ENCODE measurements at regions not wholly inside any gene's neighbourhood (a gene's known extent, or its start where the extent isn't known, plus 50 kb on each side); places are given as distances from the start of the nearest gene placed in this dataset.

- peak; percentile 70 for DNase-seq (ENCODE audit: low read depth)
- TF ChIP-seq, protein P1, sequence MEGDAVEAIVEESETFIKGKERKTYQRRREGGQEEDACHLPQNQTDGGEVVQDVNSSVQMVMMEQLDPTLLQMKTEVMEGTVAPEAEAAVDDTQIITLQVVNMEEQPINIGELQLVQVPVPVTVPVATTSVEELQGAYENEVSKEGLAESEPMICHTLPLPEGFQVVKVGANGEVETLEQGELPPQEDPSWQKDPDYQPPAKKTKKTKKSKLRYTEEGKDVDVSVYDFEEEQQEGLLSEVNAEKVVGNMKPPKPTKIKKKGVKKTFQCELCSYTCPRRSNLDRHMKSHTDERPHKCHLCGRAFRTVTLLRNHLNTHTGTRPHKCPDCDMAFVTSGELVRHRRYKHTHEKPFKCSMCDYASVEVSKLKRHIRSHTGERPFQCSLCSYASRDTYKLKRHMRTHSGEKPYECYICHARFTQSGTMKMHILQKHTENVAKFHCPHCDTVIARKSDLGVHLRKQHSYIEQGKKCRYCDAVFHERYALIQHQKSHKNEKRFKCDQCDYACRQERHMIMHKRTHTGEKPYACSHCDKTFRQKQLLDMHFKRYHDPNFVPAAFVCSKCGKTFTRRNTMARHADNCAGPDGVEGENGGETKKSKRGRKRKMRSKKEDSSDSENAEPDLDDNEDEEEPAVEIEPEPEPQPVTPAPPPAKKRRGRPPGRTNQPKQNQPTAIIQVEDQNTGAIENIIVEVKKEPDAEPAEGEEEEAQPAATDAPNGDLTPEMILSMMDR (conservative IDR thresholded peaks at IDR 0.05; ENCODE audit: control insufficient read depth, insufficient read depth, low read depth, low read length) = no peak
- no peak overlapping the region for H3K4me3 ChIP-seq (ENCODE audit: control insufficient read depth, low read depth, low read length)
Observed at GRCh38 chr2:240247241-240247867, 106.9 kb upstream of the OTOS start.

GRCh38 chr2:240247868-240248720 is 107.6 kb upstream of the OTOS start:
- TF ChIP-seq, protein P1 (conservative IDR thresholded peaks at IDR 0.05; ENCODE audit: control insufficient read depth, insufficient read depth, low read depth, low read length) = no peak
- DNase-seq (ENCODE audit: low read depth) = no peak
- no peak overlapping the region for H3K4me3 ChIP-seq (ENCODE audit: control insufficient read depth, low read depth, low read length)

DNA sequence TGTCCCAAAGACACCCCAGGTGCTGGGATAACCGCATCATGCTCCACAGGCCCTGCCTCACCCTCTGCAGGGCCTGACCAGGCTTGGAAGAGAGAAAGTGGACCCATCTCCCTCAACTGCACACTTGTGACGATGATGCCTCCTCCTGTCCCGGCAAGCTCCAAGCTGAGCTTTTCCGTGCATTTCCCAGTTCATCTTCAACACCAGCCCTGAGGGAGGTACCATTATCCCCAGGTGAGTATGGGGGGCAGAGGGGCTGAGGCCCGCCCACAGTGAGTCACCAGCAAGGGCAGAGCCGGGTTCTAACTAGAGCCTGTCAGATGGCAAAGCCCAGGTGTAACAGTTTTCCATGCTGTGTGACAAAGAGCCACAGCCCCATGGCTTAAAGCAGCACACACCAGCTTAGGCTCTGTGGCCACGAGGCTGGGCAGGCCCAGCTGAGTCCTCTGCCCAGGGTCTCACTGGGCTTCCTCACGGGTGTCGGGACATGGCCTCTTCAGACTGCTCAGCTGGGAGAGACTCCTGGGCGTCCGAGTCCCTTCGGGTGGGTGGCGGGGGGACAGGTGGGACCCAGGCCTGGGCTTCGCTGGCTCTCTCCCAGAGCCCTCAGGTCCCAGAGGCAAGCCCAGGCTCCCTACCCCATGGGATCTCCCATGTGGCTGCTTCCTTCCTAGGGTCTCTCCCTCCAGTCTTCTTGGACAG is 108.4 kb upstream of the OTOS start:
- H3K4me3 ChIP-seq (ENCODE audit: control insufficient read depth, low read depth, low read length) = no peak overlapping the region
- DNase-seq (ENCODE audit: low read depth) = no peak
- TF ChIP-seq, protein P1 (conservative IDR thresholded peaks at IDR 0.05; ENCODE audit: control insufficient read depth, insufficient read depth, low read depth, low read length) = no peak

GRCh38 chr2:240249423-240250149 is 109.1 kb upstream of the OTOS start:
- H3K4me3 ChIP-seq (ENCODE audit: control insufficient read depth, low read depth, low read length) = no peak overlapping the region
- no peak for DNase-seq (ENCODE audit: low read depth)
- TF ChIP-seq, protein P1 (conservative IDR thresholded peaks at IDR 0.05; ENCODE audit: control insufficient read depth, insufficient read depth, low read depth, low read length) = no peak

DNA sequence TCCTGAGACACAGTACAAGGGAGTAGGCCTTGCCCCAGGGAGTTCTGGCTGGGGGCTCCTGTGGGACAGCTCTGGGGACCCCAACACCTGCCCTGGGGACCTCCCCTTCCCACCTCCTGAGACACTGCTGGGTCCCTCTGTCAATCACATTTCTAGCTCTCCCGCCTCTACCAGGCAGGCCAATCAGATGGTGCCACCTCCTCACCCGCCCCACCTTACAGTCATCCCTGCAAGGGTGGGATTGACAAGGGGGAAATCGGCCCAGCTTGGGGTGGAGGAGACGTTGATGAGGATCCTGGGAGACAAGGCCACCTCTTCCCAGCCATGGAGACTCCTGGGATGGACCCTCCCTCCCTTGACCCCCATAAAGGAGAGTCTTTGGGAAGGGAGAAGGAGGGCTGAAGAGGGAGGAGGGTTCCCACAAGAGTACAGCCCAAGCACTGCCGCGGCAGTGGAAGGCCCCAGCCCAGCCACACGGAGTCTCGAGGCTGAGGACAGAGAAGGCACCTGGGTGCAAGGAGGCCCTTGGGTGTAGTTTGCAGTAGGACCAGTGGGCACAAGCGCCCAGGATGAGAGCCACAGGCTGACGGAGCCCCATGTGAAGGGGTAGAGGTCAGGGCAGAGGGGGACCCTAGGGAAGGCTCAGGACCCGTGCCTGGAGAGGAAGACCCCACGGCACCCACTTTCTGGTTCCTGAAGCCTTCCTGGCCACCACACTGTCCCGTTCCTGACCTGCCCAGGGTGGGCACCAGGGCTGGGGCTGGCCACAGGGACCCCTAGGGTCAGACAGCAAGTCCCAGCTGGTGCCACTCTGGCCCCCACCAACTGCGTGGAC is 109.9 kb upstream of the OTOS start:
- TF ChIP-seq, protein P1 (conservative IDR thresholded peaks at IDR 0.05; ENCODE audit: control insufficient read depth, insufficient read depth, low read depth, low read length) = no peak
- no peak for DNase-seq (ENCODE audit: low read depth)
- no peak overlapping the region for H3K4me3 ChIP-seq (ENCODE audit: control insufficient read depth, low read depth, low read length)

All from fibroblast of mammary gland (primary cell).